Left renal pelvis (tissue), 4 donors: ENCODE measurements at regions not wholly inside any gene's neighbourhood (a gene's known extent, or its start where the extent isn't known, plus 50 kb on each side); places are given as distances from the start of the nearest gene placed in this dataset.
"Not testable (repeated sequence)": the region's sequence is repeated elsewhere in the genome, so short reads cannot be mapped to it uniquely, and the experiment has no call there.

Experiments
- DNase-seq, 4 donors: peaks; one replicate each; pipeline ENCODE4 v3.0.0-alpha.2; 2013; ENCODE audit warnings: low read depth in 4 of 4, low spot score in 3 of 4

- no peak for DNase-seq
Observed at GRCh38 chr5:57398413-57399093, 84.1 kb downstream of the ACTBL2 start.

GRCh38 chr5:57396701-57397100, 85.9 kb downstream of the ACTBL2 start:
- no peak for DNase-seq

- DNase-seq, result no peak
Observed at GRCh38 chr5:57394421-57395210, 88.0 kb downstream of the ACTBL2 start.

- DNase-seq, result no peak
Observed at GRCh38 chr5:57386958-57387357, 95.7 kb downstream of the ACTBL2 start.

- no peak for DNase-seq
Observed at GRCh38 chr5:57383093-57383861, 99.3 kb downstream of the ACTBL2 start.

- DNase-seq, result no peak
Observed at GRCh38 chr5:57382655-57383054, 100.0 kb downstream of the ACTBL2 start.

- no peak for DNase-seq
Observed at GRCh38 chr5:57370376-57370775, 112.2 kb downstream of the ACTBL2 start.

GRCh38 chr5:57368010-57368409, 114.6 kb downstream of the ACTBL2 start:
- no peak for DNase-seq

GRCh38 chr5:57366744-57367143, 115.9 kb downstream of the ACTBL2 start:
- no peak for DNase-seq

GRCh38 chr5:57362951-57363350, 119.7 kb downstream of the ACTBL2 start:
- DNase-seq, result no peak

- DNase-seq, result no peak
Observed at GRCh38 chr5:57360871-57361270, 121.7 kb downstream of the ACTBL2 start.

GRCh38 chr5:57358796-57359592, 123.6 kb downstream of the ACTBL2 start:
- no peak for DNase-seq

GRCh38 chr5:57356850-57357249, 125.8 kb downstream of the ACTBL2 start:
- DNase-seq, result not testable (repeated sequence)

- DNase-seq, result no peak
Observed at GRCh38 chr5:57349214-57349613, 133.4 kb downstream of the ACTBL2 start.

GRCh38 chr5:57348376-57349140, 134.1 kb downstream of the ACTBL2 start:
- DNase-seq, result no peak

- no peak for DNase-seq
Observed at GRCh38 chr5:57346328-57346727, 136.3 kb downstream of the ACTBL2 start.

GRCh38 chr5:57341380-57341979, 141.1 kb downstream of the ACTBL2 start:
- DNase-seq, result no peak

- no peak for DNase-seq
Observed at GRCh38 chr5:57340681-57341080, 141.9 kb downstream of the ACTBL2 start.

GRCh38 chr5:57339521-57339920, 143.1 kb downstream of the ACTBL2 start:
- DNase-seq, result no peak
